LHCN-M2 (cell line): ENCODE measurements at regions not wholly inside any gene's neighbourhood (a gene's known extent, or its start where the extent isn't known, plus 50 kb on each side); places are given as distances from the start of the nearest gene placed in this dataset.

Source experiments
- DNase-seq: peaks from one replicate; pipeline ENCODE4 v3.0.0-alpha.2; 2012; ENCODE audit warnings: low read depth

- DNase-seq = peak; percentile 17
These were observed 110.4 kb upstream of the C1orf21 start for GRCh38 chr1:184276416-184276815.

GRCh38 chr1:184279911-184280458 is 106.8 kb upstream of the C1orf21 start:
- DNase-seq = no peak

- peak; percentile 75 for DNase-seq
These were observed 102.8 kb upstream of the C1orf21 start for GRCh38 chr1:184283999-184284398.

- no peak for DNase-seq
These were observed 101.9 kb upstream of the C1orf21 start for GRCh38 chr1:184284900-184285299.

GRCh38 chr1:184285401-184286087 is 101.3 kb upstream of the C1orf21 start:
- no peak for DNase-seq

GRCh38 chr1:184287001-184287400 is 99.8 kb upstream of the C1orf21 start:
- peak; percentile 13 for DNase-seq

- peak; percentile 56 for DNase-seq
These were observed 96.8 kb upstream of the C1orf21 start for GRCh38 chr1:184289825-184290550.

- DNase-seq = no peak
These were observed 95.1 kb upstream of the C1orf21 start for GRCh38 chr1:184291701-184292100.

GRCh38 chr1:184292101-184292500 is 94.7 kb upstream of the C1orf21 start:
- no peak for DNase-seq

- DNase-seq = no peak
These were observed 92.7 kb upstream of the C1orf21 start for GRCh38 chr1:184294101-184294500.

- DNase-seq = peak; percentile 94
These were observed 90.2 kb upstream of the C1orf21 start for GRCh38 chr1:184296466-184297243.

- no peak for DNase-seq
These were observed 89.5 kb upstream of the C1orf21 start for GRCh38 chr1:184297244-184297750.

- DNase-seq = peak; percentile 36
These were observed 88.1 kb upstream of the C1orf21 start for GRCh38 chr1:184298440-184299405.

- peak; percentile 90 for DNase-seq
These were observed 87.4 kb upstream of the C1orf21 start for GRCh38 chr1:184299406-184299790.

GRCh38 chr1:184299796-184300195 is 87.0 kb upstream of the C1orf21 start:
- no peak for DNase-seq

GRCh38 chr1:184300446-184300845 is 86.4 kb upstream of the C1orf21 start:
- peak; percentile 35 for DNase-seq

- no peak for DNase-seq
These were observed 85.6 kb upstream of the C1orf21 start for GRCh38 chr1:184301227-184301626.

GRCh38 chr1:184302346-184302745 is 84.5 kb upstream of the C1orf21 start:
- no peak for DNase-seq

- no peak for DNase-seq
These were observed 76.5 kb upstream of the C1orf21 start for GRCh38 chr1:184310157-184310819.

GRCh38 chr1:184311580-184311979 is 75.2 kb upstream of the C1orf21 start:
- DNase-seq = no peak
